Activated T-helper 2 cell treated with anti-CD3 and anti-CD28 coated beads, Interferon-gamma antibody, Interleukin-2, Interleukin-4, amounts not matched to agents 10 μg/mL and 5 μg/mL and 100 μg/mL, durations not matched to agents 14 hours and 24 hours and 36 hours (primary cell): ENCODE measurements at regions not wholly inside any gene's neighbourhood (a gene's known extent, or its start where the extent isn't known, plus 50 kb on each side); places are given as distances from the start of the nearest gene placed in this dataset.

Source experiments
- DNase-seq: peaks from one replicate; pipeline ENCODE4 v3.0.0; 2021; ENCODE audit warnings: low spot score
- H3K27ac Mint-ChIP-seq: one replicate; pipeline ENCODE4 v1.8.0; 2021; ENCODE audit warnings: mixed read lengths
- H3K27me3 Mint-ChIP-seq: one replicate; pipeline ENCODE4 v1.8.0; 2021; ENCODE audit warnings: low read depth, mixed read lengths
- H3K36me3 Mint-ChIP-seq: one replicate; pipeline ENCODE4 v1.8.0; 2021; ENCODE audit warnings: low read depth, mixed read lengths
- H3K4me1 Mint-ChIP-seq: one replicate; pipeline ENCODE4 v1.8.0; 2021; ENCODE audit warnings: low read depth, mixed read lengths
- H3K4me3 Mint-ChIP-seq: one replicate; pipeline ENCODE4 v1.8.0; 2021; ENCODE audit warnings: low read depth, mild to moderate bottlenecking, moderate library complexity, mixed read lengths
- H3K9me3 Mint-ChIP-seq: one replicate; pipeline ENCODE4 v1.8.0; 2021; ENCODE audit warnings: mixed read lengths
- intact Hi-C: fragments of 100-400 bp; cut with micrococcal nuclease; formaldehyde crosslinking; loops from one replicate; pipeline ENCODE4 v1.15.1; 2023

DNA sequence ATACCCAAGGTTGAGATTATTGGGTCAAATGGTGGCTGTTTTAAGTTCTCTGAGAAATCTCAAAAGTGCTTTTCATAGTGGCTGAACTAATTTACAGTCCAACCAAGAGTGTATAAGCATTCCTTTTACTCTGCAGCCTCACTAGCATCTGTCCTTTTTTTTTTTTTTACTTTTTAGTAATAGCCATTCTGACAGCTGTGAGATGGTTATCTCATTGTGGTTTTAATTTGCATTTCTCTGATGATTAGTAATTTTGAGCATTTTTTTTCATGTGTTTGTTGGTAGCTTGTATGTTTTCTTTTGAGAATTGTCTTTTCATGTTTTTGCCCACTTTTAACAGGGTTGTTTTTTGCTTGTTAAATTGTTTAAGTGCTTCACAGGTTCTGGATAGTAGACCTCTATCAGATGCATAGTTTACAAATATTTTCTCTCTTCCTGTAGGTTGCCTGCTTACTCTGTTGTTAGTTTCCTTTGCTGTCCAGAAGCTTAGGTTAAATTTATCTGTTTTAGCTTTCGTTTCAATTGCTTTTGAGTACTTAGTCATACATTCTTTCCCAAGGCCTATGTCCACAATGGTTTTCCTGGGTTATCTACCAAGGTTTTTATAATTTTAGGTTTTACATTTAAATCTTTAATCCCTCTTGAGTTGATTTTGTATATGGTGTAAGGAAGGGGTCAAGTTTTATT lies 881.3 kb upstream of the SEL1L start:
- no peaks in the 10 kb centered on the region for H3K27me3 Mint-ChIP-seq
- no peak overlapping the region for H3K27ac Mint-ChIP-seq
- H3K36me3 Mint-ChIP-seq, result no peaks in the 10 kb centered on the region
- H3K4me3 Mint-ChIP-seq, result no peak overlapping the region
- DNase-seq, result no peak
- intact Hi-C loops, result no loop called here
- H3K4me1 Mint-ChIP-seq, result no peaks in the 10 kb centered on the region
- peaks cover 48% of the 10 kb centered on the region for H3K9me3 Mint-ChIP-seq

DNA sequence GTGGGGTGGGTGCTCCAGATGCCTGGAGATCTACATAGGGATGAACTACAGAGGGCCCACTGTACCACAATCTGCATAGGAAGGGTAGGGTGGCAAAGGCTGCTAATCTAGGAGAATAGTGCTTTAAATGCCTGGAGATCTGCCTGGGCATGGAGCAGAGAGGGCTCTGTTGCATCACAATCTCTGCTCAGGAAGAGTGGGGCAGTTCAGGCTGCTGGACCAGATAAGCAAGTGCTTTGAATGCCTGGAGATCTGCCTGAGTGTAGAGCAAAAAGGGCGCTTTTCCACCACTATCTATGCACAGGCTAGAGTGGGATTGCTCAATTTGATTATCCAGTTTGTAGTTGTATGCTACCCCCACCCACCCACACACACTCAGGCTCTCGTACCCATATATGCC lies 886.3 kb upstream of the SEL1L start:
- no peak for DNase-seq
- Mint-ChIP-seq H3K36me3 (no peaks in the 10 kb centered on the region), H3K27ac (no peak overlapping the region), H3K9me3 (peaks cover 58% of the 10 kb centered on the region), H3K27me3 (no peaks in the 10 kb centered on the region), H3K4me1 (no peaks in the 10 kb centered on the region), H3K4me3 (no peak overlapping the region)
- intact Hi-C loops, result no loop called here

DNA sequence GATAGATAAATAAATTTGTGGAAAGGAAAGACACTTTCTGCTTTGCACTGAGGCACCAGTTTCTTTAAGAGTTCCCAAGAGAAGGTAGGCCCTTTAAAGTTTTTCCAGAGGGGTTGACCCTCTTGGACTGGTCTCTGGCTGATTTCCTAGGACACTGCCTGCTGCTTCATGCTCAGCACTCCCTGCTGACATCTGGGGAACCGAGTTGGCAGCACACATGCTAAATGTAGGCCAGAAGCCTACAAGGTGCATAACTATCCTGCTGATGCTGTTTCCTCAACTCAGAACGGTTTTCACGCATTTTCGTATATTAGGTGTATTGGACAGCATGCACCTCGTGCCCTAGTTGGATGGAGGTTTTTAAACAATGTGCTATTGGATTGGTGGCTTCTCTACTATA lies 887.2 kb upstream of the SEL1L start:
- intact Hi-C loops, result no loop called here
- Mint-ChIP-seq H3K4me1 (no peaks in the 10 kb centered on the region), H3K27ac (no peak overlapping the region), H3K4me3 (no peak overlapping the region), H3K9me3 (peaks cover 59% of the 10 kb centered on the region), H3K27me3 (no peaks in the 10 kb centered on the region), H3K36me3 (no peaks in the 10 kb centered on the region)
- DNase-seq, result no peak

DNA sequence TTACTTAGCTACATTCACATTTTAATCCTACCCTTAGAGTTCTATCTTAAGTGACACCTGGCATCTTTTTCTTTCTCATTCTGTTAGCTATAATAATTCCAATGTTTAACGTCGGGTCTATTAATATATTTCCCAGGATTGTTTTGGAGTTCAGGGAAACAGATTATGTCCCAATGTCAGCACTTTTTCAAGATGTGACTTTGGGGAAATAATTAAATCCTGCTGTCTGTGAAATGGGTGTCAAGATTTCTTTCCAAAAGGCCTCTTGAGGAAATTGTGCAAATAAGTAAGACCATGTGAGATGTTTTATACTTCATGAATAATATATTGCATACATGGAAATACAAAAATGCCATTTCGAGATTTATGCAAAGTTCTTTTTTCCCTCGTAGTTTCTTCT lies 887.6 kb upstream of the SEL1L start:
- intact Hi-C loops, result no loop called here
- DNase-seq, result no peak
- no peaks in the 10 kb centered on the region for H3K4me1 Mint-ChIP-seq

DNA sequence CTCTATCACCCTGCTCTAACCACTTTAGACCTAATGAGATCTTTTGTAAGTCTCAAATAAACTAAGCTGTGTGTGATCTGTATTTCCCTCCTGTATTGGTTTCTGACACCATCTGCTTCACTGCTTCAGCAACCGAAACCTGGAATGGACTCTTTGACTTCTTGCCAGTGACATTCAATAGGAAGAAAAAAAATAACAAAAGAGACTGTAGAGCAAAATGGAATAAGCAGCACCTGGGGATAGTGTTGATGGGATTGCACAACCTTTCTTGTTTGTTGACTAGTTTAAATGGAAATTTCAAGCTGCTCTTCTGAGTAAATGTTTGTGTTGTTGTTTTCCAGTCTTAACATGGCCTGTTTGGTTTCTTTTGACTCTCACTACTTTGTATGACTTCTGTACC lies 888.6 kb upstream of the SEL1L start:
- H3K27ac Mint-ChIP-seq, result no peak overlapping the region
- no peak for DNase-seq
- no peaks in the 10 kb centered on the region for H3K27me3 Mint-ChIP-seq
- intact Hi-C loops, result no loop called here
- H3K9me3 Mint-ChIP-seq, result peaks cover 52% of the 10 kb centered on the region
- no peak overlapping the region for H3K4me3 Mint-ChIP-seq
- no peaks in the 10 kb centered on the region for H3K36me3 Mint-ChIP-seq
- H3K4me1 Mint-ChIP-seq, result no peaks in the 10 kb centered on the region

More for the DNA sequence above, 887.6 kb upstream of the SEL1L start:
- Mint-ChIP-seq H3K36me3 (no peaks in the 10 kb centered on the region), H3K27ac (no peak overlapping the region), H3K4me3 (no peak overlapping the region), H3K27me3 (no peaks in the 10 kb centered on the region), H3K9me3 (peaks cover 54% of the 10 kb centered on the region)

DNA sequence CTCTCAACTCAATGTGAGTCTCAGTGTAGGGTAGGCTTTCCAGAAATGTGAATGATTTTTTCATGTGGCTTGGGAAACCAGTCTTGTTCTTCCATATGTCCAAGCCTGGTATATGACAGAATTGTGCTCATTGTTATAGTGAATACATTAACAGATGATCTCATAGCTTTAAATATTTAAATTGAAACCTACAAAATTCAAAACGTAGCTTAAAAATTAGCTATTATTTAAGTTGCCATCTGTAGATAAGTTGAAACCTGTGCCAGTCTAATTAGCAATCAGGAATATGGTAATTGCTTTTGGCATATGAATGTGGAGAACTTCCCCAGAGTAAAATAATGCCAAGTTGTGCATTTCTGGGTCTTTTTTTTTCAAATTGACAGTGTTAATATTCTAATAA lies 891.6 kb upstream of the SEL1L start:
- Mint-ChIP-seq H3K27ac (no peak overlapping the region), H3K36me3 (no peaks in the 10 kb centered on the region), H3K4me1 (no peaks in the 10 kb centered on the region), H3K9me3 (peaks cover 48% of the 10 kb centered on the region), H3K27me3 (no peaks in the 10 kb centered on the region), H3K4me3 (no peak overlapping the region)
- no peak for DNase-seq
- intact Hi-C loops, result no loop called here

DNA sequence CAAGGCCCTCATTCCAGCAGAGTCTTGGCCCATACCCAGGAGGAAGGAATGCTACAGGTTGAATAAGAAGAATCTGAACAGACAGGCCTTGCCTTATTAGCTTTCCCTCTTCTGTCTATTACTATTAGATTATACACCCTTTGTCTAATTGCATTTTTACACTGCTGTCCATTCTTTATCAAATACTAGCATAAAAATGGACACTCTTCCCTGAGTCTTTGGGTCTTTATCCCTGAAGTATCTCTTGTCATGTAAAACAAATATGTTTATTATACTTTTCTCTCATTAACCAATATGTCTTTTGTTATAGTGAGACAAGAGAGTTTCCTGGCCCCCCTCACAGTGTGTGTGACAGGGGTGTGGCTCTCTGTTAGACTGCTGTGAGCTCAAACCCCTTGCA lies 897.4 kb upstream of the SEL1L start:
- Mint-ChIP-seq H3K4me3 (no peak overlapping the region), H3K36me3 (no peaks in the 10 kb centered on the region), H3K9me3 (peaks cover 41% of the 10 kb centered on the region), H3K4me1 (no peaks in the 10 kb centered on the region), H3K27ac (no peak overlapping the region), H3K27me3 (no peaks in the 10 kb centered on the region)
- intact Hi-C loops, result no loop called here
- no peak for DNase-seq

DNA sequence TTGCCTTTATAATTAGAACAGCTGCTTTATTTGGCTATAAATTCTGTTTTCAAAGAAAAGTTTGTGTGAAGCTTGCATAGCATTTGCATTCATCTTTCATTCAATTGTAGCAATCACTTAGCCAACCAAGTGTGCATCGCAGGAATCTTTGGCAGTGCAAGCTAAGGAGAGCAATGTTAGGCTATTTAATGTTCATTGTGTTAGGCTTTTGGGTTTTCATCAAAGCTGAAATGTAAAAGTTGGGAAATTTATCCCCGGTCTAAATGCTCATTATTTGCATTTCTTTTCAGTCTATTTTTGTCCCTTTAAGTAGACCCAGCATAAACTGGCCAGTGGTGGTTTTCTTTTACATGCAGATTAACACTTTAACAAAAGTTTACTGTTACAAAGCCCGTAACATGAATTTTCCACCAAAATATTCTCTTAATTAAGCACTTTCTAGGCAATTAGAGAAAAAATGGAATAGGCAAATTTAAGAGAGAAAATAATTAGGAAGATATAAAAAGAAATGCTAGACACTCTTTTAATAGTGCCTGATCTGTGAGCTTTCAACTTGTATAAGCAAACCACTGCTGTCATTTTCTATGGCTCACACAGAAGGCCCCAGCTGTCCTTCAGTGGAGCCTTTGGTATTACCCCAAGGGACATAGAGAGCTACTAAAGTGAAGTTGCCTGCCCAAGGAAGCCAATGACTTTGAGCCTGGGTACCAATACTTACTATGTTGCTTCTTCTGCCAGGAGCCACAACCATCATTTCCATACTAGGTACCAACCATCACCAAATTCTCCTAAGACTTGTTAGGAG lies 898.9 kb upstream of the SEL1L start:
- Mint-ChIP-seq H3K27me3 (no peaks in the 10 kb centered on the region), H3K4me1 (no peaks in the 10 kb centered on the region), H3K4me3 (no peak overlapping the region), H3K36me3 (no peaks in the 10 kb centered on the region), H3K27ac (no peak overlapping the region), H3K9me3 (peaks cover 34% of the 10 kb centered on the region)
- no peak for DNase-seq
- intact Hi-C loops, result no loop called here

DNA sequence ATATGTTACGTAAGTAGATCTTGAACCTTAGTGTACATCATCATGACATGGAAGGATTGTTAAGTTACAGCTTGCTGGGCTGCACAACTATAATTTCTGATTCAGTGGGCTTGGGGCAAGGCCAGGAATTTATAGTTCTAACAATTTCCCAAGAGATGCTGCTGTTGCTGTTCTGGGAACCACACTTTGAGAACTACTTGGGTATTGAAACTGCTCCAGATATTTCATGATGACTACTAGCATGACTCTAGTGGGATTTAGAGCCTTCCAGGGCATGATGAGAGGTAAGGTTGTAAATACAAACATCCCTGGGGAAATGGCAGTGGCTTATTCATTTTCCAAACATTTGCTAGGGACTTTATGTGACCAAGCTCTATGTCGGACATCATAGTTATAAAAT lies 904.8 kb upstream of the SEL1L start:
- H3K27ac Mint-ChIP-seq, result no peak overlapping the region
- H3K36me3 Mint-ChIP-seq, result no peaks in the 10 kb centered on the region
- intact Hi-C loops, result no loop called here
- DNase-seq, result no peak
- H3K27me3 Mint-ChIP-seq, result no peaks in the 10 kb centered on the region
- H3K4me3 Mint-ChIP-seq, result no peak overlapping the region
- peaks cover 48% of the 10 kb centered on the region for H3K9me3 Mint-ChIP-seq
- no peaks in the 10 kb centered on the region for H3K4me1 Mint-ChIP-seq

DNA sequence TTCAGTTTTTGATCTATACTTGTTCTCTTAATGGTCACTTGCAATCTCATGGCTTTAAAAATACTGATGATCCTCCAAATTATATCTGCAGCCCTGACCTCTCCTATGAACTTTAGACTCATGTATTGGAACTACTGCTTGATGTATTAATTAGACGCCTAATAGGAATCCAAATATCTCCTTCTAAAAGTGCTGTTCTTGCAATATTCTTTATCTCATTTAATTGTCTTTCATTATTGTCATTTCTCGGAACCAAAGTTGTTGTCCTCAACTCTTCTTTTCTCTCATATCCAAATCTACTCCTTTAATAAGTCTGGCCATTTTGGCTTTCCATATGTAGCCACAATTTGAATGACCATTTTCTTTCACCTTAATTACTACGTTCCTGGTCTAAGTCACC lies 907.6 kb upstream of the SEL1L start:
- intact Hi-C loops, result no loop called here
- no peaks in the 10 kb centered on the region for H3K4me1 Mint-ChIP-seq
- no peak for DNase-seq
- H3K27me3 Mint-ChIP-seq, result no peaks in the 10 kb centered on the region
- H3K4me3 Mint-ChIP-seq, result no peak overlapping the region
- peaks cover 48% of the 10 kb centered on the region for H3K9me3 Mint-ChIP-seq
- no peaks in the 10 kb centered on the region for H3K36me3 Mint-ChIP-seq
- no peak overlapping the region for H3K27ac Mint-ChIP-seq

DNA sequence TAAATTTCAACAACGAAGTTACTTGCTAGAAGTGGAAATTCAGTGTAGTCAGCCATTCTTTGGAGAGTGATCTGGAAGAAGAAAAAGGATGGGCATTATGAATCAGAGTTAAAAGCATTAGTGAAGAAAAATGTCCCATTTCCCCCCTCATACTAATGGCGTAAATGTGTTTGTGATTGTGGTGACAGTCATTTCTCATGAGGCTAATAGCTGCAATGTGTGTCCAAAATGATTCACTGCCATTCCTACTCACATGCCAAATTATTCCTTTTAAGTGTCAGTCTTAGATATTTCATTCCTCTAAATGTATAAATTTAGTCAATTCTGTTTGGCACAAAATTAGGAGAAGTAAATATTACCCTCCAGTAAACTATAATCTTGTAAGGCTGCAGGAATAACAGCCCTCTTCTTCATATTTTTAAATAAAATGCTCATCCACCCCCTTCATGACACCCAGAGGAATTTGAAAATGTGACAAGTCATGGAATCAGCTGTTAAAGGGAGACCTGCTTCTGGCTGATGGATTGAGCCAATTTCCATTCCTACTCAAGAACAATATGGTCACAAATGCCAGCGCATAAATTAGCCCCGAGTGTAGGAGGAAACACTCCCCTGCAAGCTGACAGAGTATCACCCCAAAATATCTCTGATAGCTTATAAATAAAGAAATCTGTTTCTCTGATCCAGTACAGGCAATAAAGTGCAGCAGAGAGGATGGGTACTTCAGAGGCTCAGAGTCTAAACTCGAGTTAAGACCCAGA lies 912.3 kb upstream of the SEL1L start:
- Mint-ChIP-seq H3K4me3 (no peak overlapping the region), H3K36me3 (no peaks in the 10 kb centered on the region), H3K27me3 (no peaks in the 10 kb centered on the region), H3K27ac (no peak overlapping the region), H3K9me3 (peaks cover 36% of the 10 kb centered on the region), H3K4me1 (no peaks in the 10 kb centered on the region)
- DNase-seq, result no peak
- intact Hi-C loops, result no loop called here

DNA sequence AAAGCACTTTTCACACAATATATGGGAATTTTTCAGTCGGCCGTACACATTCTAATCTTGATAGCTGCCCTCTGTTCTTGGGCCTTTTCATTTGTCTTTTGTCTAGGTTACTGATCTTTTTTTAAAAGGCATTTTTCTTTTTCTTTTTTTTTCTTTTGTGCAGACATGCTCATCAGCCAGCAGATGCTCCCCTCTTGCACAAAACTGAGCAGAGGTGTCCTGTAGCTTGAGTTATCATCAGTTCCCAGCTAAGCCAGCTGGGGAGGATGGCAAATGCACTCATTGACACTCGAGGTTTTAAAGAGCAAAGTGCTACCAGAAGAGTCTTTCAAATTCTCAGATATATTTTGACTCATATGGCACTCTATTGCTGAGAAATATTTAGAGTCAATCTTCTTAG lies 913.9 kb upstream of the SEL1L start:
- Mint-ChIP-seq H3K9me3 (peaks cover 33% of the 10 kb centered on the region), H3K4me1 (no peaks in the 10 kb centered on the region), H3K36me3 (no peaks in the 10 kb centered on the region), H3K27ac (no peak overlapping the region), H3K27me3 (no peaks in the 10 kb centered on the region), H3K4me3 (no peak overlapping the region)
- intact Hi-C loops, result no loop called here
- DNase-seq, result no peak

DNA sequence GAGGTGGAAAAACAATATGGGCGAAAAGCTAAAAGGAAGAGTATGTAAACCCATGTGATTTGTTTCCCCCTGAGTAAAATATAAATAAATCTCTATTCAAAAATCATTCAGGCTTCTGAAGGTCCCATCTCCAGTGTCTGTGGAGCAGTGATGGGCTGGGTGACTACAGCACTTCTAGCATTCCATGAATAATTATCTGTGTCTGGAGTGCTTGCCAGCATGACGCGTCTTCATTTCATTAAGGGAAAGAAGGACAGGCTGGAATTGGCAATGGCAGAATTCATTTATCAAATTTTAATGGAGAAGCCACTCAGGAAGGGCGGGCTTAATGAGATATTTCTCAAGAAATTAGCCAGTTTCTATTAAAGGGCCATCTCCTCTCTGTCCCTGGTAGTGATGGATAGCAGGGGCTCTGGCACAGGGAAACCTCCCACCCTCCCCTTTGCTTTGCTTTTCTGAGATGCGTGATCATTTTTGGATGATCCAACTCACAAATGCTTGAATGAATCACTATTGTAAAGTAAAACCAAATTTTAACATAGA lies 916.3 kb upstream of the SEL1L start:
- no peak overlapping the region for H3K4me3 Mint-ChIP-seq
- no peak overlapping the region for H3K27ac Mint-ChIP-seq
- H3K4me1 Mint-ChIP-seq, result no peaks in the 10 kb centered on the region
- no peaks in the 10 kb centered on the region for H3K27me3 Mint-ChIP-seq
- intact Hi-C loops, result no loop called here
- H3K36me3 Mint-ChIP-seq, result no peaks in the 10 kb centered on the region
- DNase-seq, result no peak
- peaks cover 27% of the 10 kb centered on the region for H3K9me3 Mint-ChIP-seq
